ENCODE measurements at regions not wholly inside any gene's neighbourhood (a gene's known extent, or its start where the extent isn't known, plus 50 kb on each side); places are given as distances from the start of the nearest gene placed in this dataset.

GRCh38 chr4:34318773-34319172 lies 1925.5 kb downstream of the ARAP2 start:
- TF ChIP-seq RAD21 (IDR thresholded peaks at IDR 0.05; ENCODE audit: low read depth) = no peak
- TF ChIP-seq TEAD4 (IDR thresholded peaks at IDR 0.05) = no peak
- no peak for TF ChIP-seq CREB1 (IDR thresholded peaks at IDR 0.05; ENCODE audit: low read depth)
